ENCODE measurements at regions not wholly inside any gene's neighbourhood (a gene's known extent, or its start where the extent isn't known, plus 50 kb on each side); places are given as distances from the start of the nearest gene placed in this dataset.

GRCh38 chr4:23235628-23236390 lies 543.1 kb downstream of the GBA3 start:
- no peak for TF ChIP-seq CTCF (IDR thresholded peaks at IDR 0.05)
- TF ChIP-seq POLR2A (IDR thresholded peaks at IDR 0.05) = no peak
- TF ChIP-seq POLR2AphosphoS5 (IDR thresholded peaks at IDR 0.05) = no peak
- TF ChIP-seq EP300 (IDR thresholded peaks at IDR 0.05) = no peak
